ENCODE measurements at regions not wholly inside any gene's neighbourhood (a gene's known extent, or its start where the extent isn't known, plus 50 kb on each side); places are given as distances from the start of the nearest gene placed in this dataset.

DNA sequence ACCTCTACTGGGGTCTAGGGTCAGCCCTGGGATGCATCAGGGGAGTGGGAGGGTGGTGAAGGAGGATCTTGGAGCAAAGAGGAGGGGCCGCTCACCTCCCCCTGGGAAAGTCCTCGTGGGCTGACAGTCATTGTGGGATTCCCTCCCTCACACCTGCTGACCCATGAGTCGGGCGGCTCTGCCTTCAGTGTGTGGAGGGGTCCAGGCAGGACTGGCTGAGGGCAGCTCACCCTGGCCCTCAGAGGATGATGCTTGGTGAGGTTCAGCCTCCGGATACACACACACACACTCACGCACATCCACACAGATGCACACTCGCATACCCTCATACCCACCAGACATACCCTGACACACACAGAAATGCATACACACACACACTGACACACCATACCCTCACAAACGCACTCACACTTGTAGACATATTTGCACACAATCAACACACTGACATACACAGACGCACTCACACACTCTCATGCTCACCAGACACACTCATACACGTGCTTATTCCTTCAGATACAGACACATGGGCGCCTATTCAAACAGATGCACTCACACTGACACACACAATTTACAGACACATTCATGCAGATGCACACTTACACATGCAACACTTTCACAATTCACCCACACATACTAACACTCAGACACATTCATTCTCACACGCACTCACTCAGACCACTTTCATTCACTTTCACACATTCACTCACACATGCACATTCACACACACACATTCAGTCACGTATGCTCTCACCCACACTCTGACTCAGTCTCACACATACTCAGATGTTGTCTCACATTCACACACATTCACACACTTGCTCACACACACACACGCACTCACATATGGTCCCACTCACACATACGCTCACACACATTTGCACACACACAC lies 105.1 kb upstream of the RPL38 start:
- TF ChIP-seq, protein P1, sequence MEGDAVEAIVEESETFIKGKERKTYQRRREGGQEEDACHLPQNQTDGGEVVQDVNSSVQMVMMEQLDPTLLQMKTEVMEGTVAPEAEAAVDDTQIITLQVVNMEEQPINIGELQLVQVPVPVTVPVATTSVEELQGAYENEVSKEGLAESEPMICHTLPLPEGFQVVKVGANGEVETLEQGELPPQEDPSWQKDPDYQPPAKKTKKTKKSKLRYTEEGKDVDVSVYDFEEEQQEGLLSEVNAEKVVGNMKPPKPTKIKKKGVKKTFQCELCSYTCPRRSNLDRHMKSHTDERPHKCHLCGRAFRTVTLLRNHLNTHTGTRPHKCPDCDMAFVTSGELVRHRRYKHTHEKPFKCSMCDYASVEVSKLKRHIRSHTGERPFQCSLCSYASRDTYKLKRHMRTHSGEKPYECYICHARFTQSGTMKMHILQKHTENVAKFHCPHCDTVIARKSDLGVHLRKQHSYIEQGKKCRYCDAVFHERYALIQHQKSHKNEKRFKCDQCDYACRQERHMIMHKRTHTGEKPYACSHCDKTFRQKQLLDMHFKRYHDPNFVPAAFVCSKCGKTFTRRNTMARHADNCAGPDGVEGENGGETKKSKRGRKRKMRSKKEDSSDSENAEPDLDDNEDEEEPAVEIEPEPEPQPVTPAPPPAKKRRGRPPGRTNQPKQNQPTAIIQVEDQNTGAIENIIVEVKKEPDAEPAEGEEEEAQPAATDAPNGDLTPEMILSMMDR (IDR thresholded peaks at IDR 0.05 in 2 of 3, conservative IDR thresholded peaks at IDR 0.05 in 1 of 3; ENCODE audit: borderline replicate concordance in 1 of 3, insufficient read depth in 1 of 3, low read depth in 2 of 3, low read length in 2 of 3), result no peak
- no peak for TF ChIP-seq FOSL1 (IDR thresholded peaks at IDR 0.05; ENCODE audit: low read depth)
- TF ChIP-seq POLR2A (IDR thresholded peaks at IDR 0.05; ENCODE audit: borderline replicate concordance, extremely low read depth, insufficient read depth, insufficient read length), result no peak
- no peak for TF ChIP-seq RAD21 (IDR thresholded peaks at IDR 0.05; ENCODE audit: low read depth)
- TF ChIP-seq CEBPB (IDR thresholded peaks at IDR 0.05; ENCODE audit: low read depth), result no peak
- no peak for TF ChIP-seq POLR2AphosphoS5 (IDR thresholded peaks at IDR 0.05; ENCODE audit: low read depth, low read length)
- no peak for TF ChIP-seq SP1 (IDR thresholded peaks at IDR 0.05; ENCODE audit: low read depth)
- TF ChIP-seq EZH2 (IDR thresholded peaks at IDR 0.05), result no peak
- no peak for TF ChIP-seq TCF7L2 (IDR thresholded peaks at IDR 0.05; ENCODE audit: borderline replicate concordance, extremely low read depth, insufficient read depth, insufficient read length)
- TF ChIP-seq, protein P2, sequence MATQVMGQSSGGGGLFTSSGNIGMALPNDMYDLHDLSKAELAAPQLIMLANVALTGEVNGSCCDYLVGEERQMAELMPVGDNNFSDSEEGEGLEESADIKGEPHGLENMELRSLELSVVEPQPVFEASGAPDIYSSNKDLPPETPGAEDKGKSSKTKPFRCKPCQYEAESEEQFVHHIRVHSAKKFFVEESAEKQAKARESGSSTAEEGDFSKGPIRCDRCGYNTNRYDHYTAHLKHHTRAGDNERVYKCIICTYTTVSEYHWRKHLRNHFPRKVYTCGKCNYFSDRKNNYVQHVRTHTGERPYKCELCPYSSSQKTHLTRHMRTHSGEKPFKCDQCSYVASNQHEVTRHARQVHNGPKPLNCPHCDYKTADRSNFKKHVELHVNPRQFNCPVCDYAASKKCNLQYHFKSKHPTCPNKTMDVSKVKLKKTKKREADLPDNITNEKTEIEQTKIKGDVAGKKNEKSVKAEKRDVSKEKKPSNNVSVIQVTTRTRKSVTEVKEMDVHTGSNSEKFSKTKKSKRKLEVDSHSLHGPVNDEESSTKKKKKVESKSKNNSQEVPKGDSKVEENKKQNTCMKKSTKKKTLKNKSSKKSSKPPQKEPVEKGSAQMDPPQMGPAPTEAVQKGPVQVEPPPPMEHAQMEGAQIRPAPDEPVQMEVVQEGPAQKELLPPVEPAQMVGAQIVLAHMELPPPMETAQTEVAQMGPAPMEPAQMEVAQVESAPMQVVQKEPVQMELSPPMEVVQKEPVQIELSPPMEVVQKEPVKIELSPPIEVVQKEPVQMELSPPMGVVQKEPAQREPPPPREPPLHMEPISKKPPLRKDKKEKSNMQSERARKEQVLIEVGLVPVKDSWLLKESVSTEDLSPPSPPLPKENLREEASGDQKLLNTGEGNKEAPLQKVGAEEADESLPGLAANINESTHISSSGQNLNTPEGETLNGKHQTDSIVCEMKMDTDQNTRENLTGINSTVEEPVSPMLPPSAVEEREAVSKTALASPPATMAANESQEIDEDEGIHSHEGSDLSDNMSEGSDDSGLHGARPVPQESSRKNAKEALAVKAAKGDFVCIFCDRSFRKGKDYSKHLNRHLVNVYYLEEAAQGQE (IDR thresholded peaks at IDR 0.05; ENCODE audit: low read depth), result no peak

Measured in HCT116 (cell line).